ENCODE measurements at regions not wholly inside any gene's neighbourhood (a gene's known extent, or its start where the extent isn't known, plus 50 kb on each side); places are given as distances from the start of the nearest gene placed in this dataset.

DNA sequence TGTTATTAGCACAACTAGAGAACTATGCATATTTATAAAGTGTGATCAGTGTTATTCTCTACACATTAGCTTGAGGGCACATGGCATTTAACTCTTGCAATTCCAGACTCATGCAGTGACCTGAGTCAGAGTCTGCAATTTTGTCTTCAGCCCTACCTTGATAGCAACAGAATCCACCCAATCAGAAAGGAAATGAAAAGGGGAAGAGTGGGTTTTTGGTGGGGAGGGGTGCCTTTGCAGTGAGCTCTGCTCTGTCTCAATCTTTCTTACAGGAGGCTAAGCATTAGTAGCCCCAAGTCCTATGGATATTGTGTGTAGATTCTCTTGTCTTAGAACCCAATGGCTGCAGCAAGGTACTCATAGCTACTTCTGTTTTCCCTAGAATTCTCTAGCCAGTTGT, 489.2 kb downstream of the DHX35 start:
- TF ChIP-seq, protein P1, sequence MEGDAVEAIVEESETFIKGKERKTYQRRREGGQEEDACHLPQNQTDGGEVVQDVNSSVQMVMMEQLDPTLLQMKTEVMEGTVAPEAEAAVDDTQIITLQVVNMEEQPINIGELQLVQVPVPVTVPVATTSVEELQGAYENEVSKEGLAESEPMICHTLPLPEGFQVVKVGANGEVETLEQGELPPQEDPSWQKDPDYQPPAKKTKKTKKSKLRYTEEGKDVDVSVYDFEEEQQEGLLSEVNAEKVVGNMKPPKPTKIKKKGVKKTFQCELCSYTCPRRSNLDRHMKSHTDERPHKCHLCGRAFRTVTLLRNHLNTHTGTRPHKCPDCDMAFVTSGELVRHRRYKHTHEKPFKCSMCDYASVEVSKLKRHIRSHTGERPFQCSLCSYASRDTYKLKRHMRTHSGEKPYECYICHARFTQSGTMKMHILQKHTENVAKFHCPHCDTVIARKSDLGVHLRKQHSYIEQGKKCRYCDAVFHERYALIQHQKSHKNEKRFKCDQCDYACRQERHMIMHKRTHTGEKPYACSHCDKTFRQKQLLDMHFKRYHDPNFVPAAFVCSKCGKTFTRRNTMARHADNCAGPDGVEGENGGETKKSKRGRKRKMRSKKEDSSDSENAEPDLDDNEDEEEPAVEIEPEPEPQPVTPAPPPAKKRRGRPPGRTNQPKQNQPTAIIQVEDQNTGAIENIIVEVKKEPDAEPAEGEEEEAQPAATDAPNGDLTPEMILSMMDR (IDR thresholded peaks at IDR 0.05; ENCODE audit: partially characterized antibody, unreplicated experiment) = no peak
- peaks cover 5% of the 10 kb centered on the region for H3K4me1 Mint-ChIP-seq (ENCODE audit: low read depth, unreplicated experiment)
- no peaks in the 10 kb centered on the region for H3K36me3 Mint-ChIP-seq (ENCODE audit: unreplicated experiment)
- H3K27ac Mint-ChIP-seq (ENCODE audit: unreplicated experiment) = no peak overlapping the region
- H3K9me3 Mint-ChIP-seq (ENCODE audit: unreplicated experiment) = no peaks in the 10 kb centered on the region
- no peak for DNase-seq
- no peaks in the 10 kb centered on the region for H3K27me3 Mint-ChIP-seq (ENCODE audit: unreplicated experiment)
- no peak overlapping the region for H3K4me3 Mint-ChIP-seq (ENCODE audit: unreplicated experiment)

DNA sequence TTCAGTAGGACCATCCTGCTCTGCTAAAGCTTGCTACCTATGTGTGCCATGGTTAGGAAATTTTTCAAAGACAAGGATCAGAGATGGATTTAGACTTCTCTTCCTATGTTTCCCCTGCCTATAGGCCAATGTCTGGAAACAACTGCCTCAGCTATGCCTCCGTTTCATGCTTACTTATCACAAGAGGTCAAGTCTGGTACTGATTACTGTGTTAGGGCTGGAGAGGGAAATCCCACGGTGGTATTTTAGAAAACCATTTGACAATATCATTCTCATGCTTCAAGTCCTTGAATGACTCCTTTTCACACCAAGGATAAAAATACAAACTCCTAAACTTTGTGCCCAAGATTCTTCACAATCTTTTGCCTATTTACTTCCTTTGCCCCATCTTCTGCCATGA, 484.3 kb downstream of the DHX35 start:
- DNase-seq = no peak
- no peak overlapping the region for H3K4me3 Mint-ChIP-seq (ENCODE audit: unreplicated experiment)
- H3K9me3 Mint-ChIP-seq (ENCODE audit: unreplicated experiment) = no peaks in the 10 kb centered on the region
- H3K27ac Mint-ChIP-seq (ENCODE audit: unreplicated experiment) = no peak overlapping the region
- H3K27me3 Mint-ChIP-seq (ENCODE audit: unreplicated experiment) = peaks cover 2% of the 10 kb centered on the region
- TF ChIP-seq, protein P1 (IDR thresholded peaks at IDR 0.05; ENCODE audit: partially characterized antibody, unreplicated experiment) = no peak
- peaks cover 1% of the 10 kb centered on the region for H3K4me1 Mint-ChIP-seq (ENCODE audit: low read depth, unreplicated experiment)
- no peaks in the 10 kb centered on the region for H3K36me3 Mint-ChIP-seq (ENCODE audit: unreplicated experiment)

DNA sequence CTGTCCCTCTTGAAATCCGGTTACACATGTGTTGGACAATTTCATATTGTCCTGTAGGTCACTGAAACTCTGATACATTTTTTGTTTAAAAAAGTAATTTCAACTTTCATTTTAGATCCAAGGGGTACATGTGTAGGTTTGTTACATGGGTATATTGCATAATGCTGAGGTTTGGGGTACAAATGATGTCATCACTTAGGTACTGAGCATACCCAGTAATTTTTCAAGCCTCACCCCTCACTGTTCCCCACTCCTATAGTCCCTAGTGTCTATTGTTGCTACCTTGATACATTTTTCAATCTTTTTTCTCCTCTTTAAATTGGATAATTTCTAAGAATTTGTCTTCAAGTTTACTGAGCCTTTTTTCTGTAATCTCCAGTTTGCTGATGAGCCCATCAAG, 483.0 kb downstream of the DHX35 start:
- no peaks in the 10 kb centered on the region for H3K36me3 Mint-ChIP-seq (ENCODE audit: unreplicated experiment)
- H3K4me1 Mint-ChIP-seq (ENCODE audit: low read depth, unreplicated experiment) = peaks cover 1% of the 10 kb centered on the region
- DNase-seq = no peak
- H3K9me3 Mint-ChIP-seq (ENCODE audit: unreplicated experiment) = no peaks in the 10 kb centered on the region
- no peak overlapping the region for H3K4me3 Mint-ChIP-seq (ENCODE audit: unreplicated experiment)
- no peak overlapping the region for H3K27ac Mint-ChIP-seq (ENCODE audit: unreplicated experiment)
- TF ChIP-seq, protein P1 (IDR thresholded peaks at IDR 0.05; ENCODE audit: partially characterized antibody, unreplicated experiment) = no peak
- H3K27me3 Mint-ChIP-seq (ENCODE audit: unreplicated experiment) = peaks cover 2% of the 10 kb centered on the region

DNA sequence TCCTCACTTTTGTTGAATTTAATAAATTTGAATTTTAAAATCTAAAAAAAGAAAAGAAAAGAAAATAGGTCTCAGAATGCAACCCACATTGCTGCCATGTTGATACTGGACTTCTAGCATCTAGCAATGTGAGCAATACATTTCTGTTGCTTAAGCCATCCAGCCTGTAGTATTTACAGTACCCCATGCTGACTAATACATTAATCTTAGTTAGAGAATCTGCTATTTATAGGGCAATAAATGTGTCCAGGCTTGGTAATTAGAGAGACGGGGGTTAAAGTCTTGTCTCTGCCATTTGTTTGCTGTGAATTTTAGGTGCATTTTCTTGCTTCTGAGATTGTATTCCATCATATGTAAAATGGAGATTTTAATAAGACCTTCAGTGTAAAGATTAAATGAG, 471.3 kb downstream of the DHX35 start:
- H3K4me3 Mint-ChIP-seq (ENCODE audit: unreplicated experiment) = no peak overlapping the region
- TF ChIP-seq, protein P1 (IDR thresholded peaks at IDR 0.05; ENCODE audit: partially characterized antibody, unreplicated experiment) = no peak
- H3K27ac Mint-ChIP-seq (ENCODE audit: unreplicated experiment) = no peak overlapping the region
- no peaks in the 10 kb centered on the region for H3K4me1 Mint-ChIP-seq (ENCODE audit: low read depth, unreplicated experiment)
- DNase-seq = no peak
- H3K9me3 Mint-ChIP-seq (ENCODE audit: unreplicated experiment) = peaks cover 2% of the 10 kb centered on the region
- peaks cover 6% of the 10 kb centered on the region for H3K36me3 Mint-ChIP-seq (ENCODE audit: unreplicated experiment)
- H3K27me3 Mint-ChIP-seq (ENCODE audit: unreplicated experiment) = no peaks in the 10 kb centered on the region

DNA sequence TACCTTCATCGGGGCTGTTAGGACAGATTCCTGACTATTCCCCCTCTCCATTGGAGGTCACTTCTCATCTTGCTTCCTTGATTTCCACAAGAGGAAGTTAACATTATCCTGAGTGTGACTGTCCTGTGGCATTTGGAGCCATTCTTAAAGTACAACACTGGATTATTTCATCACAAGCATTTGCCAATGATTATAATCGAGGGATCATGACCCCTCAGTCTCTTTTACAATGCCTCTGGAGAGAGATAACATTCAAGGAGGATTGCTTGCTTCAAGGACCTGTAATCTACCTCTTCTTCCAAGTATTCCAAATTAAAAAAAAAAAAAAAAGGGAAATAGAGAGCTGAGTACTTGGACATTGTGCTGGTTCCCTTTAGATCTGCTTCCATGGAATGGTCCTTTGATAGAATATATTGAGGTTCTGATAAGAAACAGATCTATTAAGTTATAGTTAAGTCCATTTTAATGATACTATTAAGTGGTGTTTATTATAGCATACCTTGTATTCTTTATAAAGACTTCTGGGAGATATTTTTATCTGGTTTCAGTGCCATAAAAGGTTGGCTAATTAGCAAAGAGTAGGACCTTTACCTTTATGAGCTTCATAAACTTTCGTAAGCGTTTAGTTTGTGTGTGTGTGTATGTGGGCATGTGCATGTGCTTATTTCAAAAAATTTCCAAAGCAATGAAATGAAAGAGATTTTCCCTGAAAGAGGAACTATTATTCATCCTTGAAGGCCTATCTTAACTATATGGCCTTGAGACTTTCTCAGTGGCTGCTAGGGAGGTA, 469.1 kb downstream of the DHX35 start:
- TF ChIP-seq, protein P1 (IDR thresholded peaks at IDR 0.05; ENCODE audit: partially characterized antibody, unreplicated experiment) = no peak
- H3K36me3 Mint-ChIP-seq (ENCODE audit: unreplicated experiment) = peaks cover 6% of the 10 kb centered on the region
- H3K9me3 Mint-ChIP-seq (ENCODE audit: unreplicated experiment) = peaks cover 2% of the 10 kb centered on the region
- H3K27me3 Mint-ChIP-seq (ENCODE audit: unreplicated experiment) = no peaks in the 10 kb centered on the region
- H3K4me3 Mint-ChIP-seq (ENCODE audit: unreplicated experiment) = no peak overlapping the region
- no peak overlapping the region for H3K27ac Mint-ChIP-seq (ENCODE audit: unreplicated experiment)
- no peaks in the 10 kb centered on the region for H3K4me1 Mint-ChIP-seq (ENCODE audit: low read depth, unreplicated experiment)
- no peak for DNase-seq

Measured in glutamatergic neuron (in vitro differentiated cells).